Liver (tissue), 8 donors: ENCODE measurements at regions not wholly inside any gene's neighbourhood (a gene's known extent, or its start where the extent isn't known, plus 50 kb on each side); places are given as distances from the start of the nearest gene placed in this dataset.

Experiments used
- DNase-seq: peaks from one replicate; pipeline ENCODE4 v3.0.0-alpha.2; 2017; ENCODE audit warnings: low spot score
- H3K27ac ChIP-seq, 2 donors: one replicate each; pipeline ENCODE4 v1.7.0; 2013; ENCODE audit warnings: inconsistent platforms in 2 of 2, low read length in 2 of 2, control low read depth in 1 of 2, low read depth in 1 of 2, mild to moderate bottlenecking in 1 of 2
- H3K27me3 ChIP-seq, 4 donors: one replicate each; pipeline versions ENCODE4 v1.6.1 to v1.7.0; 2013; ENCODE audit warnings: low read length in 3 of 4, inconsistent platforms in 1 of 4, mild to moderate bottlenecking in 1 of 4, moderate library complexity in 1 of 4; ENCODE audit not compliant: control insufficient read depth in 4 of 4, insufficient read depth in 4 of 4
- H3K36me3 ChIP-seq, 4 donors: one replicate each; pipeline versions ENCODE4 v1.6.1 to v1.7.0; 2013; ENCODE audit warnings: low read length in 3 of 4, mild to moderate bottlenecking in 3 of 4, low read depth in 1 of 4, moderate library complexity in 1 of 4; ENCODE audit not compliant: control insufficient read depth in 4 of 4, insufficient read depth in 3 of 4
- H3K4me1 ChIP-seq, 4 donors: one replicate each; pipeline versions ENCODE4 v1.6.1 to v1.7.0; 2013; ENCODE audit warnings: low read length in 3 of 4, mild to moderate bottlenecking in 3 of 4, moderate library complexity in 1 of 4; ENCODE audit not compliant: control insufficient read depth in 4 of 4, insufficient read depth in 4 of 4
- H3K4me3 ChIP-seq, 3 donors: one replicate each; pipeline versions ENCODE4 v1.6.1 to v1.7.0; 2013; ENCODE audit warnings: low read length in 3 of 3, control low read depth in 1 of 3, low read depth in 1 of 3, mild to moderate bottlenecking in 1 of 3
- H3K9ac ChIP-seq, 2 donors: one replicate each; pipeline ENCODE4 v1.7.0; 2013; ENCODE audit warnings: low read length in 2 of 2, mild to moderate bottlenecking in 2 of 2, moderate library complexity in 2 of 2, control low read depth in 1 of 2, low read depth in 1 of 2
- H3K9me3 ChIP-seq, 4 donors: one replicate each; pipeline versions ENCODE4 v1.6.1 to v1.7.0; 2013; ENCODE audit warnings: low read length in 3 of 4; ENCODE audit not compliant: control insufficient read depth in 4 of 4
- ATF3 ChIP-seq: IDR thresholded peaks from 2 replicates; pipeline ENCODE4 v1.6.1; 2016; ENCODE audit warnings: antibody characterized with exemption
- CTCF ChIP-seq: fragments of 150-350 bp; IDR thresholded peaks from 2 replicates; pipeline ENCODE4 v1.5.1; 2017; ENCODE audit warnings: improper control_type of control experiment, low read depth, low read length; ENCODE audit not compliant: missing input control
- EGR1 ChIP-seq, 2 donors: IDR thresholded peaks; 2 replicates each; pipeline ENCODE4 v1.6.1; 2016 to 2018; ENCODE audit warnings: antibody characterized with exemption in 2 of 2, low read depth in 2 of 2
- FOXA1 ChIP-seq: IDR thresholded peaks from 2 replicates; pipeline ENCODE4 v1.6.1; 2016; ENCODE audit warnings: antibody characterized with exemption
- FOXA2 ChIP-seq: IDR thresholded peaks from 2 replicates; pipeline ENCODE4 v1.6.1; 2016; ENCODE audit warnings: antibody characterized with exemption
- GABPA ChIP-seq, 2 donors: IDR thresholded peaks in 1 of 2; conservative IDR thresholded peaks in 1 of 2; 2 replicates each; pipeline ENCODE4 v1.6.1; 2016; ENCODE audit warnings: antibody characterized with exemption in 2 of 2, mild to moderate bottlenecking in 1 of 2, moderate library complexity in 1 of 2
- HNF4A ChIP-seq, 2 donors: conservative IDR thresholded peaks; 2 replicates each; pipeline ENCODE4 v1.6.1; 2016; ENCODE audit warnings: antibody characterized with exemption in 2 of 2, mild to moderate bottlenecking in 2 of 2
- HNF4G ChIP-seq: IDR thresholded peaks from 2 replicates; pipeline ENCODE4 v1.6.1; 2016; ENCODE audit warnings: antibody characterized with exemption
- JUND ChIP-seq, 2 donors: IDR thresholded peaks; 2 replicates each; pipeline ENCODE4 v1.6.1; 2016; ENCODE audit warnings: antibody characterized with exemption in 2 of 2
- MAX ChIP-seq: IDR thresholded peaks from 2 replicates; pipeline ENCODE4 v1.6.1; 2016; ENCODE audit warnings: antibody characterized with exemption
- NR2F2 ChIP-seq: IDR thresholded peaks from 2 replicates; pipeline ENCODE4 v1.6.1; 2016; ENCODE audit warnings: antibody characterized with exemption
- RAD21 ChIP-seq, 2 donors: IDR thresholded peaks; 2 replicates each; pipeline ENCODE4 v1.6.1; 2016; ENCODE audit warnings: antibody characterized with exemption in 2 of 2, mild to moderate bottlenecking in 2 of 2
- REST ChIP-seq: IDR thresholded peaks from 2 replicates; pipeline ENCODE4 v1.6.1; 2016; ENCODE audit warnings: antibody characterized with exemption, mild to moderate bottlenecking
- RXRA ChIP-seq, 2 donors: IDR thresholded peaks; 2 replicates each; pipeline ENCODE4 v1.6.1; 2017 to 2018; ENCODE audit warnings: antibody characterized with exemption in 2 of 2, mild to moderate bottlenecking in 1 of 2
- TAF1 ChIP-seq: conservative IDR thresholded peaks from 2 replicates; pipeline ENCODE4 v1.6.1; 2016; ENCODE audit warnings: antibody characterized with exemption, mild to moderate bottlenecking
- YY1 ChIP-seq: IDR thresholded peaks from 2 replicates; pipeline ENCODE4 v1.6.1; 2016; ENCODE audit warnings: antibody characterized with exemption, mild to moderate bottlenecking
- ZBTB33 ChIP-seq: IDR thresholded peaks from 2 replicates; pipeline ENCODE4 v1.6.1; 2016; ENCODE audit warnings: antibody characterized with exemption
- WGBS: extraction: QIAGEN DNeasy Blood & Tissue Kit; methylation state at CpG from one replicate; pipeline ENCODE4 v1.1.7; 2013; 5-methylcytosine and 5-hydroxymethylcytosine counted together
- donor health status: healthy.
- donor health status: healthy.
- donor health status: healthy.
- donor health status: healthy.
- donor health status: healthy.

- Histone ChIP-seq H3K4me3 (no peak overlapping the region), H3K4me1 (peaks cover 0 to 6% (median 0%) of the 10 kb centered on the region in 4 donors), H3K27me3 (no peaks in the 10 kb centered on the region), H3K9me3 (no peaks in the 10 kb centered on the region), H3K9ac (no peak overlapping the region), H3K36me3 (no peaks in the 10 kb centered on the region), H3K27ac (no peak overlapping the region)
- DNase-seq, result no peak
- TF ChIP-seq GABPA (IDR thresholded peaks at IDR 0.05 in 1 of 2, conservative IDR thresholded peaks at IDR 0.05 in 1 of 2) (no peak), HNF4G (no peak), NR2F2 (no peak), ATF3 (no peak), JUND (IDR thresholded peaks at IDR 0.05) (no peak), YY1 (no peak), RXRA (IDR thresholded peaks at IDR 0.05) (no peak), EGR1 (IDR thresholded peaks at IDR 0.05; ENCODE audit: low read depth in 2 of 2) (no peak), MAX (no peak), CTCF (no peak), FOXA1 (no peak), HNF4A (conservative IDR thresholded peaks at IDR 0.05) (no peak), REST (no peak), TAF1 (no peak)
- WGBS, result 79% methylated on average over 5 of the region's 5 CpGs
These were observed 202.4 kb upstream of the GADL1 start for GRCh38 chr3:31096661-31097395.

GRCh38 chr3:31100519-31100918 is 206.1 kb upstream of the GADL1 start:
- no peaks in the 10 kb centered on the region for H3K36me3 ChIP-seq
- H3K4me3 ChIP-seq, result no peak overlapping the region
- no peak for DNase-seq
- WGBS, result 100% methylated on average over 1 of the region's 1 CpG
- H3K27me3 ChIP-seq, result no peaks in the 10 kb centered on the region
- H3K4me1 ChIP-seq, result no peaks in the 10 kb centered on the region
- no peaks in the 10 kb centered on the region for H3K9me3 ChIP-seq
- H3K27ac ChIP-seq, result no peak overlapping the region
- H3K9ac ChIP-seq, result no peak overlapping the region
- no peak for TF ChIP-seq ZBTB33
- TF ChIP-seq ATF3, result no peak
- no peak for TF ChIP-seq YY1
- no peak for TF ChIP-seq RAD21 (IDR thresholded peaks at IDR 0.05)
- no peak for TF ChIP-seq JUND (IDR thresholded peaks at IDR 0.05)
- TF ChIP-seq CTCF, result no peak
- no peak for TF ChIP-seq MAX
- TF ChIP-seq TAF1, result no peak
- TF ChIP-seq FOXA1, result no peak
- TF ChIP-seq GABPA (IDR thresholded peaks at IDR 0.05 in 1 of 2, conservative IDR thresholded peaks at IDR 0.05 in 1 of 2), result no peak
- TF ChIP-seq RXRA (IDR thresholded peaks at IDR 0.05), result no peak
- no peak for TF ChIP-seq FOXA2
- no peak for TF ChIP-seq HNF4A (conservative IDR thresholded peaks at IDR 0.05)
